ENCODE measurements at regions not wholly inside any gene's neighbourhood (a gene's known extent, or its start where the extent isn't known, plus 50 kb on each side); places are given as distances from the start of the nearest gene placed in this dataset.

DNA sequence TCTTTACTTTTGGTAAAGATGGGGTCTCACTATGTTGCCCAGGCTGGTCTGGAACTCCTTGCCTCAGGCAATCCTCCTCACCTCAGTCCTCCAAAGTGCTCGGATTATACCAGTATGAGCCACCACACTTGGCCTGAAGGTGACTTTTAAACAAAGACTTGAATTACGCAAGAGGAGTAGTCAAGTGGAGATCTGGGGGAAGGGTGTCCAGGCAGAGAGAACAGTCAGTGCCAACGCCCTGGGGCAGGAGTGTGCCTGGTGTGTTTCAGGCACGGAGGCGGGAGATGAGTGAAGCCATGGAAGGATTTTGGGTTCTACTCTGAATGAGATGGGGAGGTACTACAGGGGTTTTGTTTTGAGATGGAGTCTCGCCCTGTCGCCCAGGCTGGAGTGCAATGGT lies 82.6 kb upstream of the NPTX2 start:
- H3K4me3 Mint-ChIP-seq (ENCODE audit: unreplicated experiment): no peak overlapping the region
- no peak overlapping the region for H3K27ac Mint-ChIP-seq (ENCODE audit: unreplicated experiment)
- no peaks in the 10 kb centered on the region for H3K4me1 Mint-ChIP-seq (ENCODE audit: low read depth, unreplicated experiment)
- H3K9me3 Mint-ChIP-seq (ENCODE audit: unreplicated experiment): peaks cover 8% of the 10 kb centered on the region
- peaks cover 4% of the 10 kb centered on the region for H3K27me3 Mint-ChIP-seq (ENCODE audit: unreplicated experiment)
- no peak for DNase-seq
- peaks cover 11% of the 10 kb centered on the region for H3K36me3 Mint-ChIP-seq (ENCODE audit: unreplicated experiment)
- TF ChIP-seq, protein P1, sequence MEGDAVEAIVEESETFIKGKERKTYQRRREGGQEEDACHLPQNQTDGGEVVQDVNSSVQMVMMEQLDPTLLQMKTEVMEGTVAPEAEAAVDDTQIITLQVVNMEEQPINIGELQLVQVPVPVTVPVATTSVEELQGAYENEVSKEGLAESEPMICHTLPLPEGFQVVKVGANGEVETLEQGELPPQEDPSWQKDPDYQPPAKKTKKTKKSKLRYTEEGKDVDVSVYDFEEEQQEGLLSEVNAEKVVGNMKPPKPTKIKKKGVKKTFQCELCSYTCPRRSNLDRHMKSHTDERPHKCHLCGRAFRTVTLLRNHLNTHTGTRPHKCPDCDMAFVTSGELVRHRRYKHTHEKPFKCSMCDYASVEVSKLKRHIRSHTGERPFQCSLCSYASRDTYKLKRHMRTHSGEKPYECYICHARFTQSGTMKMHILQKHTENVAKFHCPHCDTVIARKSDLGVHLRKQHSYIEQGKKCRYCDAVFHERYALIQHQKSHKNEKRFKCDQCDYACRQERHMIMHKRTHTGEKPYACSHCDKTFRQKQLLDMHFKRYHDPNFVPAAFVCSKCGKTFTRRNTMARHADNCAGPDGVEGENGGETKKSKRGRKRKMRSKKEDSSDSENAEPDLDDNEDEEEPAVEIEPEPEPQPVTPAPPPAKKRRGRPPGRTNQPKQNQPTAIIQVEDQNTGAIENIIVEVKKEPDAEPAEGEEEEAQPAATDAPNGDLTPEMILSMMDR (IDR thresholded peaks at IDR 0.05; ENCODE audit: partially characterized antibody, unreplicated experiment): no peak

DNA sequence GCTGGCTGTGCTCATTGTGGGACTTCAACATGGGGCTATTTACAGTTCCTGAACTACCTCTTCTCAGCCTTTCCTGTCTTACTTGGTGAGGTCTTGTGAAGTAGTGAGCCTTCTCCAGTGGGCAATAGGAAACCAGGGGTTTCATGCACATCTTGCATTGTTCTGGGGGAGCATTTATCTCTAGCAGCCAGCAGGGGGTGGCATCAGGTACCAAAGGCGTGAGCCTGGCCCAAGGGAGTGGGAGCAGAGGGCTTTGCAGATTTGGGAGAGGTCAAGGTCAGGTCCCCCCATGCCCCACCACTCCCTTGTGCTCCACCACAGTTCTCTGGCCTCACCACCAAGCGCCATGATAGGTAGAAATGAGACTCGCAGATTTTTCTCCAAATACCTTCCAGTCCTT lies 85.4 kb upstream of the NPTX2 start:
- TF ChIP-seq, protein P1 (IDR thresholded peaks at IDR 0.05; ENCODE audit: partially characterized antibody, unreplicated experiment): no peak
- H3K27ac Mint-ChIP-seq (ENCODE audit: unreplicated experiment): no peak overlapping the region
- H3K4me1 Mint-ChIP-seq (ENCODE audit: low read depth, unreplicated experiment): no peaks in the 10 kb centered on the region
- peaks cover 11% of the 10 kb centered on the region for H3K36me3 Mint-ChIP-seq (ENCODE audit: unreplicated experiment)
- H3K27me3 Mint-ChIP-seq (ENCODE audit: unreplicated experiment): peaks cover 4% of the 10 kb centered on the region
- H3K4me3 Mint-ChIP-seq (ENCODE audit: unreplicated experiment): no peak overlapping the region
- H3K9me3 Mint-ChIP-seq (ENCODE audit: unreplicated experiment): peaks cover 8% of the 10 kb centered on the region
- no peak for DNase-seq

DNA sequence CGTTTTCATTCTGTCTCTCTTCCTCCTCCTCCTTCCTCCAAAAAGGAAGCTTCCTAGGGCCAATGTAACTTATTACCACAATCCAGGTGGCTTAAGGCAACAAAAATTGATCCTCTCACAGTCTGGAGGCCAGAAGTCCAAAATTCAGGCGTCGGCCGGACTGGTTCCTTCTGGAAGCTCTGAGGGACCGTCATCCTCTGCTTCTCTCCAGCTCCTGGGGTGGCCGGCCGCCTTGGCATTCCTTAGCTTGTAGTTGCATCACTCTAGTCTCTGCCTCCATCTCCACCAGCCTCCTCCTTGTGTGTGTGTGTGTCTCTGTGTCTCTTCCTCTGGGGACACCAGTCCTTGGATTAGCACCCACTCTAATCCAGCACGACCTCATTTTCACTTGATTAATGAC lies 89.0 kb upstream of the NPTX2 start:
- no peak overlapping the region for H3K4me3 Mint-ChIP-seq (ENCODE audit: unreplicated experiment)

DNA sequence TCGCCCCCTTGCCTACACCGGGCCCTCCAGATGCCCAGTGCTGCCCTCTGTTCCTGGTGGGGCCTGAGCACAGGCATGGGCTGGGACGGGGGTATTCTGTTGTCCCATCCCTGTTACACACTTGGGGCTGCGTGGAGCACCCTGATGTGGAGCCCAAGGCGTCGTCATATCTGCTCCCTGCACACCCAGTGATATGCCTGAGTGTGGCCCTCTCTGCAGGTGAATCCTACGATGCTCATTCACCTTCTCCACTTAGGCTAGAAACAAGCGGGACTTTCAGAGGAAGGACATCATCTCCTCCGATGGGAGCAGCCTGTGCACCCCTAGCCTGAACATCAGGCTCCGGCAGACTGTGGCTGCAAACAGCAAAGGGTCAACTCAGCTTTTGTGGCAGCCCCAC lies 91.0 kb upstream of the NPTX2 start:
- Mint-ChIP-seq H3K36me3 (ENCODE audit: unreplicated experiment) (peaks cover 19% of the 10 kb centered on the region), H3K4me3 (ENCODE audit: unreplicated experiment) (no peak overlapping the region), H3K9me3 (ENCODE audit: unreplicated experiment) (peaks cover 4% of the 10 kb centered on the region), H3K27me3 (ENCODE audit: unreplicated experiment) (no peaks in the 10 kb centered on the region), H3K27ac (ENCODE audit: unreplicated experiment) (no peak overlapping the region), H3K4me1 (ENCODE audit: low read depth, unreplicated experiment) (no peaks in the 10 kb centered on the region)
- TF ChIP-seq, protein P1 (IDR thresholded peaks at IDR 0.05; ENCODE audit: partially characterized antibody, unreplicated experiment): no peak
- DNase-seq: no peak

More for the DNA sequence above, 89.0 kb upstream of the NPTX2 start:
- DNase-seq: no peak
- Mint-ChIP-seq H3K4me1 (ENCODE audit: low read depth, unreplicated experiment) (no peaks in the 10 kb centered on the region), H3K36me3 (ENCODE audit: unreplicated experiment) (peaks cover 17% of the 10 kb centered on the region), H3K27ac (ENCODE audit: unreplicated experiment) (no peak overlapping the region), H3K27me3 (ENCODE audit: unreplicated experiment) (no peaks in the 10 kb centered on the region), H3K9me3 (ENCODE audit: unreplicated experiment) (peaks cover 8% of the 10 kb centered on the region)
- TF ChIP-seq, protein P1 (IDR thresholded peaks at IDR 0.05; ENCODE audit: partially characterized antibody, unreplicated experiment): no peak

DNA sequence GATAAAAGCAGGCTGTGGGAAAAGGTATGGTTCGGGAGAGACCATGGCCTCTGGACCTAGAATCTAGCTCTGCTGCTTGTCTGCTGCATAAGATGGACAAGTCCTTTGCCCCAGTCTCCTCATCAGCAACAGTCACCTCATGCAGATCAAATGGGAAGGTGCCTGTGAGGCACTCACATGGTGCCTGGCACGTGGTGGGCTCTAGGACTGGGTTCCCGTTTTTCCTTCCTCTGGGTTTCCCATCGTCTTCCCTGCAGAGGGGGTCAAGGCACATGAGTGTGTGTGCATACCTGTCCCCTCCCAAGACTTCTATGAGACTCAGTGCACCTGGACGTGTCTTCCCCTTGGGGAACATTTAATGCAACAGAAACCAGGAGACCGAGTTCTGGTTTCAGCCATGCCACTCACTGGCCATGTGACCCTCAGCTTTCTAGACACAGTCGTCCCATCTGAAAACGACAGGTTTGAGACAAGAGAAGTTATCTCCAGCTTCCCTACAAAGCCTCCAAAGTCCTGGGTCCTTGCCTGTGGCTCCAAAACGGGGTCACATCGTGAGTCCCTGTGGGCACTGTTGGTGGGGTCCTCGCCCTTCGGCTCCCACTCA lies 95.9 kb upstream of the NPTX2 start:
- TF ChIP-seq, protein P1 (IDR thresholded peaks at IDR 0.05; ENCODE audit: partially characterized antibody, unreplicated experiment): no peak
- peaks cover 14% of the 10 kb centered on the region for H3K36me3 Mint-ChIP-seq (ENCODE audit: unreplicated experiment)
- peaks cover 4% of the 10 kb centered on the region for H3K9me3 Mint-ChIP-seq (ENCODE audit: unreplicated experiment)

More for the DNA sequence above, 95.9 kb upstream of the NPTX2 start:
- Mint-ChIP-seq H3K27me3 (ENCODE audit: unreplicated experiment) (peaks cover 4% of the 10 kb centered on the region), H3K27ac (ENCODE audit: unreplicated experiment) (no peak overlapping the region), H3K4me3 (ENCODE audit: unreplicated experiment) (no peak overlapping the region), H3K4me1 (ENCODE audit: low read depth, unreplicated experiment) (no peaks in the 10 kb centered on the region)
- no peak for DNase-seq

Data from glutamatergic neuron (in vitro differentiated cells).